ENCODE measurements at regions not wholly inside any gene's neighbourhood (a gene's known extent, or its start where the extent isn't known, plus 50 kb on each side); places are given as distances from the start of the nearest gene placed in this dataset.

GRCh38 chr10:23988006-23988405 lies 220.9 kb upstream of the KIAA1217 start:
- Histone ChIP-seq H3K36me3 (ENCODE audit: control insufficient read depth in 2 of 4, insufficient read depth in 4 of 4, low read length in 3 of 4) (no peaks in the 10 kb centered on the region), H2AFZ (ENCODE audit: low read length) (no peak overlapping the region), H3K9me3 (ENCODE audit: insufficient read depth in 2 of 2, low read depth in 1 of 2, low read length in 1 of 2) (no peaks in the 10 kb centered on the region), H4K20me1 (replicated peaks in 1 of 2; ENCODE audit: control insufficient read depth in 1 of 2, insufficient read depth in 2 of 2, low read length in 2 of 2) (no peaks in the 10 kb centered on the region), H3K4me1 (replicated peaks in 1 of 4; ENCODE audit: control insufficient read depth in 3 of 4, insufficient read depth in 4 of 4, low read length in 3 of 4) (no peaks in the 10 kb centered on the region), H2BK120ac (replicated peaks; ENCODE audit: low read depth, low read length) (no peak overlapping the region), H3K27ac (ENCODE audit: low read depth, low read length) (no peak overlapping the region), H3K23me2 (ENCODE audit: low read depth, low read length) (no peaks in the 10 kb centered on the region; the same call in 1 of the 2 replicates), H3K27me3 (replicated peaks in 1 of 4; ENCODE audit: control insufficient read depth in 3 of 4, extremely low read depth in 1 of 4, insufficient read depth in 3 of 4, low read length in 3 of 4) (no peaks in the 10 kb centered on the region), H4K8ac (ENCODE audit: extremely low read depth, insufficient read depth, low read length) (no peak overlapping the region), H2BK5ac (ENCODE audit: low read depth, low read length) (no peak overlapping the region), H2BK12ac (ENCODE audit: low read depth, low read length) (no peak overlapping the region), H3K9ac (replicated peaks in 1 of 4; ENCODE audit: extremely low read depth in 1 of 4, low read depth in 3 of 4, low read length in 3 of 4) (no peak overlapping the region), H3K23ac (ENCODE audit: insufficient read length) (no peak overlapping the region), H4K91ac (replicated peaks; ENCODE audit: insufficient read length, low read length) (no peak overlapping the region), H3K79me1 (ENCODE audit: low read depth, low read length) (no peaks in the 10 kb centered on the region), H2AK5ac (ENCODE audit: low read depth, low read length) (no peak overlapping the region), H3K79me2 (ENCODE audit: control insufficient read depth in 1 of 2, insufficient read depth in 2 of 2, low read length in 2 of 2) (no peaks in the 10 kb centered on the region), H2BK20ac (ENCODE audit: low read length) (no peak overlapping the region), H4K5ac (ENCODE audit: insufficient read length, low read depth, low read length) (no peak overlapping the region), H3K4me2 (ENCODE audit: insufficient read depth in 1 of 2, low read depth in 2 of 2, low read length in 2 of 2) (no peak overlapping the region), H3K4ac (replicated peaks; ENCODE audit: insufficient read length, low read depth, low read length) (no peak overlapping the region), H3K14ac (ENCODE audit: insufficient read length) (no peak overlapping the region), H3K56ac (replicated peaks; ENCODE audit: insufficient read length, low read depth, low read length) (no peak overlapping the region), H3K18ac (ENCODE audit: extremely low read depth, low read length) (no peak overlapping the region), H2BK15ac (ENCODE audit: low read length) (no peak overlapping the region), H3K4me3 (ENCODE audit: extremely low read depth in 1 of 4, insufficient read depth in 2 of 4, low read depth in 3 of 4, low read length in 4 of 4) (no peak overlapping the region)
- DNase-seq (ENCODE audit: low read depth in 1 of 2, low spot score in 2 of 2) (no peak), FAIRE-seq (no peak)
- CTCF ChIA-PET (ENCODE audit: partially characterized antibody), result no interaction called here
- POLR2A ChIA-PET (ENCODE audit: partially characterized antibody), result no interaction called here
- 94% methylated on average over 7 of the region's 7 CpGs; no CpG with 5 or more reads in 1 of the 2 experiments for WGBS, 2 experiments (ENCODE audit: extremely low coverage in 1 of 2, insufficient coverage in 1 of 2, insufficient read length in 1 of 2, insufficient replicate concordance in 2 of 2, low coverage in 1 of 2, low lambda C conversion rate in 2 of 2, missing lambda C conversion rate in 1 of 2)
- TF ChIP-seq MAX (IDR thresholded peaks at IDR 0.05) (no peak), EP300 (IDR thresholded peaks at IDR 0.05; ENCODE audit: borderline replicate concordance in 1 of 2, low read depth in 2 of 2, low read length in 2 of 2) (no peak), CBX5 (IDR thresholded peaks at IDR 0.05; ENCODE audit: low read depth, low read length) (no peak), HDAC6 (IDR thresholded peaks at IDR 0.05; ENCODE audit: low read depth, low read length) (no peak), BRCA1 (IDR thresholded peaks at IDR 0.05; ENCODE audit: low read depth, low read length) (no peak)
